NCI-H128 (cell line): ENCODE measurements at regions not wholly inside any gene's neighbourhood (a gene's known extent, or its start where the extent isn't known, plus 50 kb on each side); places are given as distances from the start of the nearest gene placed in this dataset.
"Not testable (repeated sequence)": the region's sequence is repeated elsewhere in the genome, so short reads cannot be mapped to it uniquely, and the experiment has no call there.

Source experiments
- DNase-seq: peaks from one replicate; lab custom pipeline; 2025; ENCODE audit not compliant: unreplicated experiment; lab: John Stamatoyannopoulos, UW

GRCh38 chr12:59407799-59408198, 188.0 kb upstream of the SLC16A7 start:
- no peak for DNase-seq

GRCh38 chr12:59405992-59406391, 189.8 kb upstream of the SLC16A7 start:
- no peak for DNase-seq

GRCh38 chr12:59404109-59404650, 191.6 kb upstream of the SLC16A7 start:
- DNase-seq, result no peak

DNA sequence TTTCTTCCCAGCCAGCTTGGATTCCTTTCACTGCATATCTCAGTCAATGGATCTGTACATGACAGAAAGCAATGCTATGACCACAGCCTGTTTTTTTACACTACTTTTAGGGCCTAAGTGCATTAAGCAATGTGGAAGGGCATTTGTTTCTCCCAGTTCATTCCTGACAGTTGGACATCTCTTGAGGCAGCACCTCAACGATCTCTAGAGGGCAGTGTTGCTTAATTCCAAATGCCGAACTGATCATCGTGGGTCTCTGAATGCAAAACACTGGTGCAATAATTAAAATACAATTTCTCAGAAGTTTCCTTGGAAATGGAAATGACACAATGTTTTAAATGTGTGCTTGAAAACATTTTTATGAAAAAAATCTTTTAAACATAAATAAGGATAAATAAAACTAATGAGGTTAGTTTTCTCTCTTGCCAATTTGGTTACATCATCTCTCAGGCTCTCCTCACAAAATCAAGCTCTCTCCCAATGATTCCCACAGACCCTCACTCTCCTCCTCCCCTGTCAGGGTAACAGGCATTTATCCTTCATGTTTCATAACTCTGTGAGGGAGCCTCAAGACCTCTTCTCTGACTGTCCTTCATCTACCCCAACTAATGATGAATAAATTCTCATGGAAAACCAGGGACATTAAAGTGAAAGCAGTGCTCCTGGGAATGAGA, 192.4 kb upstream of the SLC16A7 start:
- peak; percentile 15 for DNase-seq

- DNase-seq, result no peak
These were observed 194.0 kb upstream of the SLC16A7 start for GRCh38 chr12:59401862-59402261.

DNA sequence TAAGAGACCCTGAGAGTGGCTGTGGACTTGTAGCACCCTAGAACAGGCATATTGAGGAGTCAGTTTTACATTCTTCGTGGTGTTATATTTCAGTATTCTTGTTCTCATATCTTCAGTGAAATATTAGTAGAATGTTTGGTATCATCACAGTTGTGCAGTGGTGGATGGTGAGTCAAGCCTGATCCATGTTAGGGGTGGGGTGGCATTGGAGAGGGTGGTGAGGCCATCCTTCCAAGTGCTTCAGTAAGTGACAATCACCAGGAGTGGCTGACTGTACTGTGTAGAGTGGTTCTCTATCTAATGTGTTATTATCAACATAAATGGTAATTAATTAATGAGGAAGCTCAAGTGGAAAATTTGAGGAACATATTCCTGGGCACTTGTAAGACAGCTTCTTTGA, 197.7 kb upstream of the SLC16A7 start:
- no peak for DNase-seq

DNA sequence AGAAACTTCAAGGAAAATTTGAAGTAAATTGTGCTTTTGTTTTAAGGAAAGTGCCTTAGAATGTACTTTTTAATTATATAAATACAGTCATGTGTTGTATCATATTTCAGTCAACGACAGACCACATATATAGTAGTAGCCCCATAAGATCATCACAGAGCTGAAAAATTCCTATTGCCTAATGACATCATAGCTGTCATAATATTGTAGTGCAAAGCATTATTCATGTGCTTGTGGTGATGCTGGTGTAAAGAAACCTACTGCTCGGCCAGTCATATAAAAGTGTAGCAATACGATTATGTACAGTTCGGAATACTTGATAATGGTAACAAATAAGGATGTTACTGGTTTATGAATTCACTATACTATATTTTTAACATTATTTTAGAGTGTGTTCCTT, 198.9 kb upstream of the SLC16A7 start:
- DNase-seq, result no peak

GRCh38 chr12:59396519-59396918, 199.3 kb upstream of the SLC16A7 start:
- DNase-seq, result no peak

GRCh38 chr12:59395310-59395709, 200.5 kb upstream of the SLC16A7 start:
- DNase-seq, result not testable (repeated sequence)

GRCh38 chr12:59393506-59393905, 202.3 kb upstream of the SLC16A7 start:
- no peak for DNase-seq

GRCh38 chr12:59389968-59390576, 205.8 kb upstream of the SLC16A7 start:
- DNase-seq, result no peak

DNA sequence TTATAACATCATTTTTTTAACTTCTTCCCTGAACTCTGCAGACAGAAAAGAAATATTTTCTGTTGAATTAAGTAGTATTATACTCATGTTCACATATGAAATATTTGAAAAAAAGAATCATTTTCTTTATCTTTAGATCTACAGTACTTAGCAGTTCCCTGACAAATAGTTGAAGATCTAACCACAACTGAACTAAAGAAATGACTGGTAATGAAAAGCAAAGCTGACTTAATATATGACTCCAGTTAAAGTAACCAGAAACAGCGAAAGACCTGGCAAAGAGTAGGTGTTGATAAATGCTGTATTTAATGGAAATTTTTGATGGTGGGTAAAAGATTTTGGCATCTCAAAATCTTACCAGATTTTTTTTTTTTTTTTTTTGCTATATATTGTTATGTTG, 207.1 kb upstream of the SLC16A7 start:
- no peak for DNase-seq

- no peak for DNase-seq
These were observed 207.7 kb upstream of the SLC16A7 start for GRCh38 chr12:59388176-59388575.

DNA sequence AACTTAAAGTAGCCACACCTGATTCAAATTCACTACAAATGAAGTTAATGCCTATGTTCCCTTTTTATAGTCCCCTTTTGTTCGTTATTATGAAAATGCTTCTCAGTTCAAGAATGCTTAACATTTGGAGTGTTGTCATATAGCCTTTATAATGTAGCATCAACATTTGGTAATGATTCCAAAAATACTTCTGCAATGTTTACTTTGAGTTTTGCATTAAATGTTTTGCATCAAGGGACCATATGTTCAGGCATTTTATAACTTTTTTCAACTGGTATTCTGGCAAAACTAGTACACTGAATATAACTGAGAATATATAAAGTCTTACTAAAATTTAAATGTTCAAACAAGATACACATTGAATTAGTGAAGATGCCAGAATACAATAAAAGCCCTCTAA, 209.6 kb upstream of the SLC16A7 start:
- DNase-seq, result no peak

- DNase-seq, result no peak
These were observed 212.6 kb upstream of the SLC16A7 start for GRCh38 chr12:59383079-59383822.

DNA sequence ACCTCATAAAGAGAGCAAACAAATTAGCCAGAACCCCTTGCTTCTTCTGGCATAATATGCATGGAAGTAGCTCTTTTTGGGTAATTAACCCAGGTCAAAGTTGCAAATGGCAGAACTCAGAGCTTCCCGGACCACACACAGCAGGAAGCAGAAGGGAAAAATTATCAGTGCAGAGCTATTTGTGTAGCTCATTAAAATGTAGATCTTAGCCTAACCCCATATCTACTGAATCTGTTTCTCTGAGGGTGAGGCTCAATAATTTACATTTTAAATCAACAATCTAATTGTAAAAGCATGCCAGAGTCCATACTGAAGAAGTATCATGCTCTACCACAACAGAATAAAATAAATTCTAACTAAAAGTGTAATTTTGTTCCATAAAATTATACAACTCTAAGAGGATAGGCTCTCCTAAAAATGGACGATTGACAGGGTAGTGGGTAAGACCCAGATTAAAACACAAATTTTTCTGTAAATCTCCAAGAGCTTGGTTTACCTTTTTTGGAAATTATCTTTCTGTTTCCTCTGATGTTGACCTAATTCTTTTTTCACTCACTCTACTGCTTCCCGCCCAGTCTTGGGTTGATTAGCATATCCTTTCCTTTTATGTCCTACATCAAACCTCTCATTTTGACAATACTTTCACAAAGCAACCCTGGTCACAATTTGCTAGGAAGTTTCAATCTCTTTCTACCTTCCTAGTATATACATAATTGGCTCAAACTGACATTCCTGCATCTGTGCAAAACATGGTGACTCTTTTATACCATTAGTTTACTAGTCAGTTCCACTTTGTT, 213.3 kb upstream of the SLC16A7 start:
- no peak for DNase-seq

GRCh38 chr12:59381106-59381505, 214.7 kb upstream of the SLC16A7 start:
- DNase-seq, result no peak

DNA sequence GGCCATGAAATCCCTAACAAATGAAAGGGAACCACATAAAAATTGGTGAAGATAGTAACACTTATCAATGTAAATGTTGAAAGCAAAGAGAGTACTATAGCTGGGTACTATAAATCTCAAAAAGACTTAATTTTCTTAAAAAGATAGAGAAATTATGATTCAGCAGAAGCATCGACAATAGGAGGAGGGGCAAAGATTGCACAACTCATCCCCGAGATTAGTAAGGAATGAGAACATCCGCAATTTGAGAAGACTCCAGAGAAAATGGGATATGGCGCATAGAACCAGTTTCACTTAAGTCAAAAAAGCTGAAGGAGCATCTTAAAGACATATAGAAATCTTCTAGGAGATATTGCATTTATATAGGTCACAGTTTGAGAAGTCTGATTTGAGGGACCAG, 220.2 kb upstream of the SLC16A7 start:
- no peak for DNase-seq

DNA sequence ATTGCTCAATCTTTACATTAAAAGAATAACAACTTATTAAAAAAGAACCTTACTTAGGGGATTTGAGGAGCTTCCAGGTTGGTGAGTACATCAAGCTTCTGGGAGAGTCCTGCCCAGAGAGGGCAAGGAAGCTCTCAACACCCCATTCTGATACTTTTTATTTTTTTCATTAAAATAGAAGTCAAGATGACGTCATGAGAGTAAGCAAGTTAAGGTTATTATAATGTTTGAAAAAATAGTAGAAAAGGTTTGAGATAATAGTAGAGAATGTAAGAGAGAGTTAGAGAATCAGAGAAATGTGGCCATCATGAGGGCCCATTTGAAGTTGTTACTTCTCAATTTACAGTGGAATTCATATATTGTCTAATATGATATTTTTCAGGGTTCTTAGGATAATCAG, 221.0 kb upstream of the SLC16A7 start:
- no peak for DNase-seq

GRCh38 chr12:59372956-59373355, 222.9 kb upstream of the SLC16A7 start:
- DNase-seq, result no peak

DNA sequence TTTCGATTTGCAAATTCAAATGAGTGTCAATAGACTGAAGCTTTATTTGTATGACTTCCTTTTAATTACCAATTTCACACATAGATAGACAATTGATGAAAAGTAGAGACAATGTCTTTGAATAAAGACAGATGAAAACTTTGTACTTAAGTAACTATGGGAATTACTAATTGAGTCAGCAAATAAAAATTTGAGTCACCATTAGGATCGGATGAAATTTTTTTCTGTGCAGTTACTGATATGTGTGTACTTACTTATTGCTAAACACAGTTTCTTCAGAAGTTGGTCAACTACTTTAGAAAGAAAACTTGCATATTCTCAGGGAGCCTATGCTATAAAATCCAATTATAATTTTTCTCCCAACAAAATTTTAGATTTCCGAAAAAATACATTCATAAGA, 224.9 kb upstream of the SLC16A7 start:
- DNase-seq, result no peak
